ENCODE measurements at regions not wholly inside any gene's neighbourhood (a gene's known extent, or its start where the extent isn't known, plus 50 kb on each side); places are given as distances from the start of the nearest gene placed in this dataset.

- Histone ChIP-seq H3K9me2 (no peaks in the 10 kb centered on the region), H3K36me3 (replicated peaks in 1 of 2; ENCODE audit: control insufficient read depth in 1 of 2, insufficient read depth in 2 of 2, low read length in 1 of 2) (no peaks in the 10 kb centered on the region), H3K4me1 (ENCODE audit: control insufficient read depth in 1 of 2, insufficient read depth in 2 of 2, low read depth in 1 of 2, low read length in 1 of 2) (no peaks in the 10 kb centered on the region), H4K20me1 (ENCODE audit: insufficient read depth) (no peaks in the 10 kb centered on the region), H2AFZ (ENCODE audit: low read depth) (no peak overlapping the region), H3K4me2 (no peak overlapping the region), H3K27ac (ENCODE audit: low read depth in 2 of 2, low read length in 1 of 2) (no peak overlapping the region), H3K9ac (no peak overlapping the region), H3K9me3 (no peaks in the 10 kb centered on the region), H3K27me3 (ENCODE audit: insufficient read depth) (no peaks in the 10 kb centered on the region), H3F3A (replicated peaks; ENCODE audit: insufficient read depth) (no peaks in the 10 kb centered on the region), H3K79me2 (ENCODE audit: insufficient read depth) (no peaks in the 10 kb centered on the region), H3K4me3 (ENCODE audit: low read depth in 2 of 2, low read length in 1 of 2) (no peak overlapping the region)
- ChIA-PET POLR2A (no interaction called here), CTCF (interaction anchor here (0.7 kb wide), 1 partner anchor 11 kb away, joined by 3 read pairs; no protein-coding TSS in a partner anchor)
- 42% methylated on average over 6 of the region's 6 CpGs for WGBS (ENCODE audit: low lambda C conversion rate)
- TF ChIP-seq RAD21 (IDR thresholded peaks at IDR 0.05; ENCODE audit: low read length) (no peak), GATA2 (CRISPR knock-in tag; IDR thresholded peaks at IDR 0.05) (no peak), RCOR1 (IDR thresholded peaks at IDR 0.05; ENCODE audit: low read length) (no peak), EZH2phosphoT487 (IDR thresholded peaks at IDR 0.05; ENCODE audit: borderline replicate concordance, low read depth) (no peak), NFIC (IDR thresholded peaks at IDR 0.05; ENCODE audit: borderline replicate concordance) (no peak), CTCF (IDR thresholded peaks at IDR 0.05) (no peak), JUND (IDR thresholded peaks at IDR 0.05) (no peak), TEAD4 (IDR thresholded peaks at IDR 0.05; ENCODE audit: borderline replicate concordance, insufficient read depth) (no peak), FOXM1 (IDR thresholded peaks at IDR 0.05; ENCODE audit: low read depth) (no peak), RFX5 (IDR thresholded peaks at IDR 0.05; ENCODE audit: low read length) (no peak), FOXJ3 (CRISPR knock-in tag; IDR thresholded peaks at IDR 0.05) (no peak), POLR2AphosphoS5 (IDR thresholded peaks at IDR 0.05; ENCODE audit: low read depth, low read length) (no peak), ELF1 (IDR thresholded peaks at IDR 0.05) (no peak), MAX (IDR thresholded peaks at IDR 0.05; ENCODE audit: low read depth) (no peak)
- no peak for DNase-seq
Observed at GRCh38 chr6:170074435-170074834, 216.4 kb downstream of the DLL1 start.

GRCh38 chr6:170073846-170074245 is 217.0 kb downstream of the DLL1 start:
- H3K4me3 ChIP-seq (ENCODE audit: low read depth in 2 of 2, low read length in 1 of 2): no peak overlapping the region
- no peak overlapping the region for H3K9ac ChIP-seq
- H4K20me1 ChIP-seq (ENCODE audit: insufficient read depth): no peaks in the 10 kb centered on the region
- no peak overlapping the region for H3K27ac ChIP-seq (ENCODE audit: low read depth in 2 of 2, low read length in 1 of 2)
- H3K9me3 ChIP-seq: no peaks in the 10 kb centered on the region
- ChIA-PET CTCF (interaction anchor here (0.7 kb wide), 1 partner anchor 11 kb away, joined by 3 read pairs; no protein-coding TSS in a partner anchor), POLR2A (no interaction called here)
- H3F3A ChIP-seq (replicated peaks; ENCODE audit: insufficient read depth): no peaks in the 10 kb centered on the region
- no peaks in the 10 kb centered on the region for H3K36me3 ChIP-seq (replicated peaks in 1 of 2; ENCODE audit: control insufficient read depth in 1 of 2, insufficient read depth in 2 of 2, low read length in 1 of 2)
- H3K27me3 ChIP-seq (ENCODE audit: insufficient read depth): no peaks in the 10 kb centered on the region
- TF ChIP-seq YY1 (IDR thresholded peaks at IDR 0.05; ENCODE audit: low read depth) (no peak), RXRA (IDR thresholded peaks at IDR 0.05; ENCODE audit: borderline replicate concordance, low read depth) (no peak)
- no peaks in the 10 kb centered on the region for H3K4me1 ChIP-seq (ENCODE audit: control insufficient read depth in 1 of 2, insufficient read depth in 2 of 2, low read depth in 1 of 2, low read length in 1 of 2)
- no peak overlapping the region for H3K4me2 ChIP-seq
- WGBS (ENCODE audit: low lambda C conversion rate): 18% methylated on average over 5 of the region's 13 CpGs
- H3K9me2 ChIP-seq: no peaks in the 10 kb centered on the region
- no peaks in the 10 kb centered on the region for H3K79me2 ChIP-seq (ENCODE audit: insufficient read depth)
- no peak for DNase-seq
- H2AFZ ChIP-seq (ENCODE audit: low read depth): no peak overlapping the region

All from SK-N-SH (cell line).